HUDEP-2 (cell line): ENCODE measurements at regions not wholly inside any gene's neighbourhood (a gene's known extent, or its start where the extent isn't known, plus 50 kb on each side); places are given as distances from the start of the nearest gene placed in this dataset.

Experiments
- DNase-seq, 76 experiments: peaks; one replicate each; lab custom pipeline; 2025; ENCODE audit not compliant: unreplicated experiment in 76 of 76; lab: John Stamatoyannopoulos, UW

- no peak for DNase-seq
These were observed 348.3 kb upstream of the LRATD1 start for GRCh38 chr2:14284244-14284643.

- no peak for DNase-seq
These were observed 346.7 kb upstream of the LRATD1 start for GRCh38 chr2:14285812-14286211.

- no peak for DNase-seq
These were observed 344.5 kb upstream of the LRATD1 start for GRCh38 chr2:14288016-14288415.

- DNase-seq = no peak
These were observed 339.6 kb upstream of the LRATD1 start for GRCh38 chr2:14292964-14293363.

- no peak for DNase-seq
These were observed 335.2 kb upstream of the LRATD1 start for GRCh38 chr2:14297340-14297739.

- no peak for DNase-seq
These were observed 334.6 kb upstream of the LRATD1 start for GRCh38 chr2:14297906-14298305.

GRCh38 chr2:14301331-14301730 is 331.2 kb upstream of the LRATD1 start:
- DNase-seq = no peak

- no peak for DNase-seq
These were observed 329.0 kb upstream of the LRATD1 start for GRCh38 chr2:14303366-14304115.

GRCh38 chr2:14304326-14304725 is 328.2 kb upstream of the LRATD1 start:
- no peak for DNase-seq

- no peak for DNase-seq
These were observed 326.2 kb upstream of the LRATD1 start for GRCh38 chr2:14306268-14306861.

GRCh38 chr2:14313341-14313740 is 319.2 kb upstream of the LRATD1 start:
- no peak for DNase-seq

- DNase-seq = no peak
These were observed 315.9 kb upstream of the LRATD1 start for GRCh38 chr2:14316594-14316993.

GRCh38 chr2:14321357-14321756 is 311.2 kb upstream of the LRATD1 start:
- no peak for DNase-seq

GRCh38 chr2:14322306-14322705 is 310.2 kb upstream of the LRATD1 start:
- no peak for DNase-seq

GRCh38 chr2:14324308-14324707 is 308.2 kb upstream of the LRATD1 start:
- no peak for DNase-seq

- DNase-seq = no peak
These were observed 301.6 kb upstream of the LRATD1 start for GRCh38 chr2:14330884-14331283.

GRCh38 chr2:14336759-14337382 is 295.6 kb upstream of the LRATD1 start:
- no peak for DNase-seq

- DNase-seq = no peak
These were observed 291.8 kb upstream of the LRATD1 start for GRCh38 chr2:14340703-14341102.

- no peak for DNase-seq
These were observed 290.2 kb upstream of the LRATD1 start for GRCh38 chr2:14342313-14342712.

- DNase-seq = no peak
These were observed 288.2 kb upstream of the LRATD1 start for GRCh38 chr2:14344355-14344754.

- DNase-seq = no peak
These were observed 284.3 kb upstream of the LRATD1 start for GRCh38 chr2:14348247-14348646.

GRCh38 chr2:14350856-14351255 is 281.7 kb upstream of the LRATD1 start:
- no peak for DNase-seq
